HG02840 (cell line): ENCODE measurements at regions not wholly inside any gene's neighbourhood (a gene's known extent, or its start where the extent isn't known, plus 50 kb on each side); places are given as distances from the start of the nearest gene placed in this dataset.
"Not testable (repeated sequence)": the region's sequence is repeated elsewhere in the genome, so short reads cannot be mapped to it uniquely, and the experiment has no call there.

ENCODE experiments used
- ATAC-seq: cut with Tn5 transposase; IDR thresholded peaks from one replicate; pipeline ENCODE4 v1.9.1; 2021; ENCODE audit warnings: mild to moderate bottlenecking, moderate library complexity, moderate number of reproducible peaks; ENCODE audit not compliant: unreplicated experiment, low FRiP score

DNA sequence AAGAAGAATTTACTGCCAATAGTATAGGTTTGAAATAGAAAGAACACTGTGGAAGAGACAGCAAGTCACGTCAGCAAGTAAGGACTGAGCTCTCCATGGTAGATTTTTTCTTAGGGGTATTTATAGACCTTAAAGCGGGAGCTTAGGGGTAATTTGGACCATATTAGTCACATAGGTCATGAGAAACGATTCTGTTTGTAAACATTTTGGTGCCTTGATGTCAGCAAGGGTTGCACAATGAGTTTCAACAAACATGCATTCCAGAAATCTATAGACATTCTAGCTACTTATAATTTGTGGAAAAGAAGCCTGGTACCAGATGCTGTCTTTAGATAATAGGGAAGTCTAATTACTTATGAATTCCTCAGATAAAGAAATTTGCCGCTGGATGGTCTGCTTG lies 624.7 kb downstream of the TDRD15 start:
- ATAC-seq = no peak

DNA sequence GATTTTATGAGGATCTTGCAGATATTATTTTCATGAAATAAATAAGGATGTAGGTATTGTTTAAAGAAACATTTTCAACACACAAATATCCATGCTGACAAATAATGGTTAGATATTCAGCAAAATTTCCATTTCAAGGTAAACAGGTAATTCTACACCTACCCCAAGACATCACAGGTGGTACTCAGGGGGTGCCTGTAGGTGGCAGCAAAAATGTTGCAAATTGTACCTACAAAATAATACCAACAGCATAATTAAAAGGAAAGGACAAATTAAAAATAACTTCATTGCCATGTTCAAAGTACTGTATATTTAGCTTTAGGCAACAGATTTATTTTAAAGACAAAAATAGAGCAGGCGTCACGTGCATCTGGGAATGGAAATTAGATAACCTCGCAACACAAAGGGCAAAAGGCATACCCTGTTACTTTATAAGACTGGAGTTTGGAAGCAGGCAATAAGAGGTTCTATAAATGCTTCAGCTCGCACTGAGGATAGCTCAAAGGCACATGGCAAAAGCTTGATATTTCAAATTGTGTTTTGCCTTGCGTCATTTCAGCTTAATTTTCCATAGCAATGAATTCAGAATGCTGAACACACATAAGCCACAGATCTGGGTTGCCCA lies 630.5 kb downstream of the TDRD15 start:
- no peak for ATAC-seq

DNA sequence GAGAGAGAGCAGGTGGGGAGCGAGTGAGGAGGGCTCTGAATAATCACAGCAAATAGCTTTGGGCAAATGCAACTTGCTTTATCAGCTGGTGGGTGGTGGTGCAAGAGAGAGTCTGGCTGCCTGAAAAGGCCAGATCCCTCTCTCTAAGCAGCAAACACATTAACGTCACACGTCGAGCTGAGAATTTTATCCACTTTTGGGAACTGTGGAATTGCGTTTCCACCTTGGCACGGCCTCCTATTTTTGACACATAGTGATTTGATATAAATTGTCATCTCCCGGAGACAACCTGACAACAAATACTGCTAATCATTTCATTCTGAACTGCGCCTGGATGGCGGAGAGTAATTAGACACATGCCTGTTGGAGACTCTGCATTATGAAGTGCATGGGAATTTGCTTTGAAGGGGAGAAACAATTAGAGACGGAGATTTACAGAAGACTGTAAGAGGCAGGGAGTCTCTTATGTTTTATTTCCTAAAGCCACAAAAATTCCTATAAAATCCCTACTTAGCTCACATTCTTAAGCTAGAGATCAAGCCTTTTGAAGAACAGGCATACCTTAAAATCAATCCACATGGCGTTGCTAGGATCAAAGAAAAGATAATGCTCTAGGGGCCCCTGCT lies 634.1 kb downstream of the TDRD15 start:
- no peak for ATAC-seq

DNA sequence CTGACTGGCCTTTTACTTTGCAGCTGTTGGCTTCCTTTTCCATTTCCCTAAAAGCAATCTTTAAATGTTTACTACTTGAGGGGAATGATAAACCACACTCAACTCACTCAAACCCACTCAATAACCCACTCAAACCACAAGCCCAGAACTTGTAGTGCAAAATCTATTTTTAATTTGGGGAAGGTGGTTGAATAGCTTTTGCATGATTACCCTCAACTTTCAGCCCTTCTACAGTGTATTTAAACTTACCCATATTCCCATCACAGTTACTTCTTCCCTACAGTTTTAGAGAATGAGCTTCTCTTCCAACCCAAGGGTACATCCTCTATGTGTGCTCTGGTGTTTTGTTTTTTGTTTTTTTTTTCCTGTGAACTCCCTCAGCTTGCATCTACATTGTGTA lies 636.1 kb downstream of the TDRD15 start:
- ATAC-seq = no peak

DNA sequence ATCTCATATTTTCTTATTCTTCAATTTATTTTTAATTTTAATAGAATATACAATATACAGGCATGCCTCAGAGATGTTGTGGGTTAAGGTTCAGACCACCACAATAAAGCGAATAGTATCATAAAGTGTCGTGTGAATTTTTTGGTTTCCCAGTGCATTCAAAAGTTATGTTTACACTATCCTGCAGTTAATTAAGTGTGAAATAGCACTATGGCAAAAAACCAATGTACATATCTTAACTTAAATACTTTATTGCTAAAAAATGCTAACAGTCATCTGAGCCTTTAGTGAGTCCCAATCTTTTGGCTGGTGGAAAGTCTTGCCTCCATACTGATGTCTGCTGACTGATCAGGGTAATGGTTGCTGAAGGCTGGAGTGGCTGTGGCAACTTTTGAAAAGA lies 637.6 kb downstream of the TDRD15 start:
- no peak for ATAC-seq

DNA sequence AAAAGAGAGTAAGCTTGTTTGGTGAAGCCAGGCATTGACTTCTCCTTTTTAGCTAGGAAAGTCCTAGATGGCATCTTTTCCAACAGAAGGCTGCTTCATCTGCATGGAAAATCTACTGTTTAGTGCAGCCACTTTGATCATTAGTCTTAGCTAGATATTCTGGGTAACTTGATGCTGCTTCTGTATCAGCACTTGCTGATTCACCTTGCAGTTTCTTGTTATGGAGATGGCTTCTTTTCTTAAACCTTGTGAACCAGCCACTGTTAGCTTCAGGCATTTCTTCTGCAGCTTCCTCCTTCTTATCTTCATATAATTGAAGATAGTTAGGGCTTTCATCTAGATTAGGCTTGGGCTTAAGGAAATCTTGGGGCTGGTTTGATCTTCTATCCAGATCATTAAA lies 639.7 kb downstream of the TDRD15 start:
- no peak for ATAC-seq

DNA sequence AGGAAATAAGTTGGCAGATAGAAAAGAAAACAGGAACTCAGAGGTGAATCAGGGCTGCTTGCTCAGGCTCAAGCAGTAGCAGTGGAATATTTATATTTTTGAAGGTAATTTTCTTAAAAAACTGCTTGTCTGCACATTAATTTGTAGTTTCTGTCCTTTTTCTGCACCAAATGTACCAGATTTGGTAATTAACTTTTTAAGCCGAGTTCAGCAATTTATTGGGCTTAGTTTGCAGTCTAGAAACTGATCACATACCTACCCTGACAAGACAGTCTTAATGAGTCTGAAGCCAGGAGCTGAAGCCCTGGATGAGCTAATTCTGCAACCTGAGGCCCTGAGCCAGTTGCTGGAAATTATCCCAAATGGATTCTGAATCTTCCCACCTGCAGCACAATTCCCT lies 647.0 kb downstream of the TDRD15 start:
- ATAC-seq = no peak

DNA sequence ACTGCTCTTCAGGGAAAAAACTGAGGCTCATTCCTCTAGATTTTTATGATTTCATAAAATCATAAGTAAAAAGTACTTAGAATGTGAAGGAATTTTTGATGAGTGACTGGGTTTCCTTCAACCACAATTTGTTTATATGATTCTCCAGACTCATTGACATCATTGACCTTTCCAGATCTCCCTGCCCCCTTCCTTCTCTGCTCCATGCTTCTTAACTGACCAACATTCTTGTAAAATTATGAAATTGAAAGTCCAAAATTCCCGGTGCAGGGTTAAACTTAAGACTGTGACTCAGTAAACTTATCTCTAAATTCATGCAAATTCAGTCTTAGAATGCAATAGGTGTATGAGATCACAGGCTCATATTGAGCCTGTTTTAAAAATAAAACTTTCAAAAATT lies 648.9 kb downstream of the TDRD15 start:
- ATAC-seq = no peak

DNA sequence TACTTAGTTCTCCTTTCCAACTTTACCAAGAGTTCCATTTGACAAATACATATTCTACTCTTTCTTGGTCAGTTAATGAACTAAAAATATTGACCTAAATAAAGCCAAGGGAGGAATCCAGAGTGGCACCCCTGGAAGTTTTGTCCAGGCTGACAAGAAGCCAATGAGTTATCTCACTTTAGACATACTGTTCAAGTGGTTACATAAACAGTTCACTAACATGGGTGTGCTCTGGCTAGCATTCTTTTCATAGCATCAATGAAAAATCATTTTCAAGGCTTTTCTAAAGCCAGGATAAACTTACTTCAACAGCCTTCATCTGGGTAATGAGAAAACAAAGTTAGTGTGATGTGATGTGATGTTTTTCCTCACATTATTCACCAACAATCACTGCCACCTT lies 649.4 kb downstream of the TDRD15 start:
- no peak for ATAC-seq

DNA sequence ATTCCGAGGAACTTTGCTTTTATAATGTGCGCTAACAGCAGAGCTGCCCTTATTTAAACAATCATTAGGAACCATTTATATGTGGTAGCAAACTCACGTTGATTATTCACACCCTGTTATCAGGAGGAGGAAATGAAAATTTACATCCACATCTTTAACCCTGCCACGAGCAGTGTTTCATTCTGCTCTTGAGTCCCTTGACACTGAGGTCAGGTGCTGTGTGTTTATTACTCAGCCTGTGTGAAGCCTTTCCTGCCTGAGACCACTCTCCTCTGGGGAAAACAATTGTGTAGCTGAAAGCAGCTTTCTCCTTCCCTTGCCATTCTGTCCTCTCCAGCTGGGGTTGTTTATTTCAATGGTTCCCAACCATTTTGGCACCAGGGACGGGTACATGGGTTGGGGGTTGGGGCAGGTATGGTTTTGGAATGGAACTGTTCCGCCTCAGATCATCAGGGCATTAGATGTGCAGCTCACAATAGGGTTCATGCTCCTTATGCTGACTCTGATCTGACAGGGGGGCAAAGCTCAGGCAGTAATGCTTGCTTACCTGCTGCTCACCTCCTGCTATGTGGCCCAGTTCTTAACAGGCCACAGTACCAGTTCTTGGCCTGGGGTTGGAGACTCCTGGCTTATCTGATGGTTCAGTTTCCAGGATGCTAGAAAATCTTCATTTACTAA lies 651.1 kb downstream of the TDRD15 start:
- no peak for ATAC-seq

DNA sequence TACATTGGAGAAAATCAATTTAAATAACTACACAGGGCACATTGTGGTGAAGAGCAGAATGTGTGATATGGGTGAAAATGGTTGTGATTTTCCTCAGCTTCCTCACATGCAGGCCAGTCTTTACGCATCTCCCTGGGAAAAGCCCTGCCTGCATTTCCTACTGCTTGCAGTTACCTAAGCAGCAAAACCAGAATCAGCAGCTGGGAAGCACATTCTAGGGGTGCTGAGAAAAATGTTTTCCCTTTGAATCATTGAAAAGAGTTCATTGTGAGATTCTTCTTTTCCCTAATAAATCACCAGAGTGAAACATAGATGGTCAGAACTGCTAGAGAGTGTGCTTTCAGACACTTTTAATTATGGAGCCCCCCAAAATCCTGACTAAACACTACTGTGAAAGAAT lies 656.0 kb downstream of the TDRD15 start:
- ATAC-seq = no peak

DNA sequence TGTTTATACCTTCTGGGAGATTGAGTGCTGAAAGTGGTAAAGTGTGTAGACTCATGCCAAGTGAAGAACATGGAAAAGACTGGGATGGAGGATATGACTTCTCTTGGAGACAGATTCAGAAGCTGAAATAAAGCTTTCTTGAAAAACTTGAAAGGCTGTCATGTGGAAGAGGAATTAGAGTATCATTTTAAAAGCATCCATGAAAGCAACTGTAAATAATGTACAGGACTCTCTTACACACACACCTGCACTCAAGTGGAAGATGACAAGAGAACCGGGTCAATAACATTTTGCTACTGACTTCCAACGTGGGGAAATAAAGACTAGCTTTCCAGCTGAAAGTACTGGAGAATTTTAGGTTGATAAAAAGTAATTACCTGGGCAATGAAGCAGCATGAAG lies 658.2 kb downstream of the TDRD15 start:
- ATAC-seq = no peak

DNA sequence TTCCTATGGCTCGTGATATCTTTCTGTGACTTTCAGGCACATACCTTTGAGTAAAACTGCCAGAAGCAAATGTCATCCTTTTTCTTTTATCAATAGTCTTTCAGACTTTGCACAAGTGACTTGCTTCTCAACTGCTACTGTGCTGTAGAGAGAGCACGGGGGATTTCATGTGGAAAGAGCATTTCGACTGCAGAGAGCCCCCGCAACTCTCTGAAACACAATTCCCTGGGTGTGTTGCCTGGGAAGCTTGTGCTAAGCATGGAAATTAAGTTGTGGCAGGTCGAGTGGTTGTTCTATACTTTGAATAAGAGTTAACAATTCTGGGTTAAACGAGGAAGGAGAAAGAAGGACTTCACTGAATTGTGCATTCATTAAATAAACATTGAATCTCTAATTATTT lies 659.1 kb downstream of the TDRD15 start:
- ATAC-seq = no peak

DNA sequence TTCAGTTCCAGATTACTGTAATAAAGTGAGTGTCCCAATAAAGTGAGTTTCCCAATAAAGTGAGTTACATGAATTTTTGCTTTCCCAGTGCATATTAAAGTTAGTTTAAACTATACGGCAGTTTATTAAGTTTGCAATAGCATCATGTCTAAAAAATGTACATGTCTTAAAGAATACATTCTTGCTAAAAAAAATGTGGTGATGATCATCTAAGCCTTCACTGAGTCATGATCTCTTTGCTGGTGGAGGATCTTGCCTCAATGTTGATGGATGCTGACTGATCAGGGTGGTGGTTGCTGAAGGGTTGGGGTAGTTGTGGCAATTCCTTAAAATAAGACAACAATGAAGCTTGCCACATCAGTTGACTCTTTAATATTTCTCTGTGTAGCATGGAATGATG lies 664.2 kb downstream of the TDRD15 start:
- no peak for ATAC-seq

DNA sequence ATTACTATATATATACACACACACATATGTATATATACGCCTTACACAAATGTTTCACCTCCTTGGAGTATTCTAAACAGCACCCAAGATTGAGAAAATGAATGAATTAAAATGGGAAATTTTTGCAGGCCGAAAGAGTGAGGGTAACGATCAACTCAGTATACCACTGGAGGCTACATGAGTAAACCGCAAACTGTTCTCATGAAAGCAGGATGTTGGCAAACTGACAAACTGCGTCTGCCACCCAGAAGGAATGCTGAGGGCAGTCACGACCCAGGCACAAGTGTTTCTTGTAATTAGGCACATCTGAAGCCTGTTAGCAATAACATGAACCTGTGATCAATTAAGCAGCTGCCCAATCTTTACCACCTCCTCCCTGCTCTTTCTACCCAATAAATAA lies 666.5 kb downstream of the TDRD15 start:
- ATAC-seq = not testable (repeated sequence)

DNA sequence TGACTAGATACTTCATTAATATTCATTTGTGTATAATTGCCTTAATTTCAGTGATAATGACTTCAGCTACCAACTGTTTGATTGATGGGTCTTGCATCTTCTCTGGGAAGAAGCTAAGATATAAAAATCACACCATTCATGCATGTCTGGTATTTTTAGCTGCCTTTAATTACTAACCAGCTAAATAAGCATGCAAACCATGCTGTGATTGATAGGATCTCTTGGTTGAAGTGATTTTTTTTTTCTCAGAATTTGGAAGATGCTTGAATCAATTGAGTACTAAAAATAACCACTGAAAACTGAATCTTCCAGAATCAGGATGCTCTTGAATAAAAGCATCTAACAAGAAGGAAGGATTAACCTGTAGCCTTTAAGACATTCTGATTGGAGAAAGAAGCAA lies 668.8 kb downstream of the TDRD15 start:
- no peak for ATAC-seq

DNA sequence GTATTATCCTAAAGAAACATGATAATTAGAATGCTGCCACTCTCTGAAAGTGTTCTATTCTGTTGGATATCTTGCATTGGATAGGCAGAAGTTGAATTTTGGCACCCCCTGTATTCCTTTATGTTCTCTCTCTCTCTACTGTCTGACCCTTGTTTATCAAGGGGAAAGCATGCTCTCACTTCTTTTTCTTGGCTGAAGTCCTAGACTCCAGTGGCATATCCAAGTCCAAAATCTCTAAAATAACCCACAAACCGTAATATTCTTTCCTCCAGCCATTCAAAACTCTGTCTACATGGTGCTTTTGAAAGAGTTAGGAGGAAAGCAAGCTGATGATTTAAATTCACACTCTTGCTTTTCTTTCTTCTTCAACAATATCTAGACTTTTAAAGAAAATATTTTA lies 669.7 kb downstream of the TDRD15 start:
- ATAC-seq = no peak

DNA sequence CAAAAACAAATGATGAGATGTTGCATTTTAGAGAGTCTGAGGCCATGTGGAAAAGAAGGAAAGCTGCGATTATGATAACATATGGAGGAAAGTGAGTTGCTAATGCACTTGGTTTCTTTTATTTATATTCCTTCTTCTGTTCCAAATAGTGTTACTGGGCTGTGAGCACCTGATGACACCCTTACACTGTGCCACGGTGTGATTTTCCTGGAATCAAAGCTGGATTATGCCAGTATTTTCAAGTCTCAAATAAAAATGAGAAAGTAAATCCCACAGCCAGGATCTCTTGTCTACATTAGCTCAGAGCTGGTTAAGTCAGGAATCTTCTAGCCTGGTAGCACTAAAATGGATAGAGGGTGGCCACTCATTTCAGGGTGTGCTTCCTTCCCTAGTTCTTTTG lies 670.8 kb downstream of the TDRD15 start:
- ATAC-seq = no peak

DNA sequence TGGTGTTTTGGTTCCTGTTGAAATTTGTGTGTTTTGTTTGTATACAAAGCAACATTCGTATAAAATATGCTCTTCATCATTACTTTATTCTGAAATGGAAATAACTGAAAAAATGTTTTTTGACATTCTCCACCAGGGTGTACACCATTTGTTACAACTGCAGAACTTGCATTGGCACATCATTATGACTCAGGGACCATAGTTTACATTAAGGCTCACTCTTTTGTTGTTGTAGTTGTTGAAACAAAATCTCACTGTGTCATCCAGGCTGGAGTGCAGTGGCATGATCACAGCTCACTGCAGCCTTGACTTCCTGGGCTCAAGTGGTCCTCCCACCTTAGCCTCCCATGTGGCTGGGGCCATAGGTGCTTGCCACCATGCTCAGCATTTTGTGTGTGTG lies 676.6 kb downstream of the TDRD15 start:
- no peak for ATAC-seq

DNA sequence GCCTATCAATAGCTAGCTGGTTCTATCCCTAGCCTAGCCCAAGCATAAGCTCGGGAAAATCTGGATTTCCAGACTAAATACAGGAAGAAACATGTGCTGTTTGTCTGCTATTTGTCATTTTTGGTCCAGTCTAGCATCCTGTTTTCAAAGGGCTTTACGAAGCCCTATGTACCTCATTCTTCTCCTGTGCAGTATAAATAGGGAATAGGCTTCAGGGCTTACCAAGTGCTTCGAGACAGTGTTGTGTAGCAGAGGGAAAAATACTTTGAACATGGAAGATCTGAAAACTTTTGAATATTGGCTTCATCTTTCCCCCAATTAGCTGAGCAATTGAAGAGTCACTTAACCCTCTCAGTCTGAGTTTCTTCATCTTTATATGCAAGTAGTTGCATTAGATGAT lies 679.8 kb downstream of the TDRD15 start:
- no peak for ATAC-seq

DNA sequence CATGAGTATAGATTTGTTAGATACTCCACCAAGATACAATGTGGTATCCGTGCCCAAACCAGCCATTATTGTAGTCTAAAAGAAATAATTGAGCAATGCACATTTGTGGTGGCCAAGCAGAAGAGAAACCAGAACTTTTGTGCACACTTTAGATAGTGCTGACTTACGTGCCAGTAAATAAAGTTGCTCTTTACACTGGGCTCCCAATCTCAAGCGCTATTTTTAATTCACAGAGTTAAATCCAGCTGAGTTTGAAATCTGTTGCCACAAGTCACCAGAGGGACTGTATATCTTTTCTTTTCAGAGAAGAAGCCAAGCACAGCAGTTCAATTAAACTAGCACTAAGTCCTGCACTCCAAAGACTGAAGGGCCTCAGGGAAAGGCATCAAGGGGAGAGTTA lies 680.4 kb downstream of the TDRD15 start:
- no peak for ATAC-seq

DNA sequence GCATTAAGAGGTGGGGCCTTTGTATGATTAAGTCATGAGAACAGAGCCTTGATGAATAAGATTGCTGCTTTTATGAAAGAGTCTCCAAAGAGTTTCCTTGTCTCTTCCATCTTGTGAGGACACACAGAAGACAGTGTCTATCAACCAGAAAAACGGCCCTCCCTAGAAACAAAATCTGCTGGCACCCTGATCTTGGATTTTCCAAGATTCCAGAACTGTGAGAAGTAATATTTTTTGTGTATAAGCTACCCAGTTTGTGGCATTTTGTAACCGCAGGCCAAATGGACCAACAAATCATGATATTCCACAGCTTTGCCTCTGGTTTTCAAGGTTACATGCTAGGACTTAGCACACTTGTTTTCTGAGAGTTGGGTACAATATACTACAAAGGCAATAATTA lies 687.8 kb downstream of the TDRD15 start:
- no peak for ATAC-seq
